K562 (cell line): ENCODE measurements at regions not wholly inside any gene's neighbourhood (a gene's known extent, or its start where the extent isn't known, plus 50 kb on each side); places are given as distances from the start of the nearest gene placed in this dataset.

Source experiments
- IRF2 ChIP-seq: sonication (generic); formaldehyde crosslinking; IDR thresholded peaks from 2 replicates; pipeline ENCODE4 v1.8.1; 2022; ENCODE audit warnings: mild to moderate bottlenecking, missing genetic modification reagents
- MAZ ChIP-seq, 2 experiments: fragments of 450-650 bp in 1 of 2; sonication (generic) in 1 of 2; formaldehyde crosslinking; IDR thresholded peaks in 1 of 2; conservative IDR thresholded peaks in 1 of 2; 2 replicates each; pipeline versions ENCODE4 v1.4.0 to v1.5.0; 2020; ENCODE audit warnings: mild to moderate bottlenecking in 1 of 2, missing genetic modification reagents in 1 of 2
- RBM25 ChIP-seq: fragments of 200-400 bp; formaldehyde crosslinking; IDR thresholded peaks from 2 replicates; pipeline ENCODE4 v1.6.1; 2018; ENCODE audit warnings: low read length, low read depth, moderate library complexity; ENCODE audit not compliant: severe bottlenecking
- TOE1 ChIP-seq, 2 experiments: fragments of 450-650 bp in 1 of 2; sonication (generic) in 1 of 2; formaldehyde crosslinking in 1 of 2; IDR thresholded peaks; 2 replicates each; pipeline versions ENCODE4 v1.7.1 to v1.8.0; 2016 to 2022; ENCODE audit warnings: borderline replicate concordance in 2 of 2, mild to moderate bottlenecking in 2 of 2, antibody characterized with exemption in 1 of 2, inconsistent platforms in 1 of 2, low read depth in 1 of 2, missing genetic modification reagents in 1 of 2, moderate library complexity in 1 of 2
- ZNF23 ChIP-seq: fragments of 250-450 bp; sonication (Bioruptor Pico); IDR thresholded peaks from 2 replicates; pipeline ENCODE4 v1.4.0; 2020; ENCODE audit warnings: mild to moderate bottlenecking
- ZNF324 ChIP-seq: fragments of 250-450 bp; sonication (Bioruptor Pico); IDR thresholded peaks from 2 replicates; pipeline ENCODE4 v1.4.0; 2020; ENCODE audit warnings: mild to moderate bottlenecking
- TF ChIP-seq, protein P1 (sequence below): fragments of 450-650 bp; formaldehyde crosslinking; IDR thresholded peaks from 2 replicates; pipeline ENCODE4 v1.4.0; 2020; ENCODE audit warnings: mild to moderate bottlenecking, moderate library complexity
- TF ChIP-seq, protein P2 (sequence below): fragments of 450-650 bp; IDR thresholded peaks from 2 replicates; pipeline ENCODE4 v1.6.1; 2016; ENCODE audit warnings: borderline replicate concordance
- TF ChIP-seq, protein P3 (sequence below): sonication (generic); formaldehyde crosslinking; IDR thresholded peaks from 2 replicates; pipeline ENCODE4 v1.4.0; 2020; ENCODE audit warnings: mild to moderate bottlenecking, missing genetic modification reagents
- TF ChIP-seq, protein P4 (sequence below), 2 experiments: fragments of 200-800 bp in 1 of 2; sonication (Bioruptor generic) in 1 of 2; sonication (generic) in 1 of 2; formaldehyde crosslinking in 1 of 2; IDR thresholded peaks in 1 of 2; conservative IDR thresholded peaks in 1 of 2; 2 replicates each; pipeline versions ENCODE4 v1.5.0 to v1.6.1; 2016 to 2020; ENCODE audit warnings: missing compliant biosample characterization in 1 of 2, missing genetic modification characterization in 1 of 2, missing genetic modification reagents in 1 of 2

DNA sequence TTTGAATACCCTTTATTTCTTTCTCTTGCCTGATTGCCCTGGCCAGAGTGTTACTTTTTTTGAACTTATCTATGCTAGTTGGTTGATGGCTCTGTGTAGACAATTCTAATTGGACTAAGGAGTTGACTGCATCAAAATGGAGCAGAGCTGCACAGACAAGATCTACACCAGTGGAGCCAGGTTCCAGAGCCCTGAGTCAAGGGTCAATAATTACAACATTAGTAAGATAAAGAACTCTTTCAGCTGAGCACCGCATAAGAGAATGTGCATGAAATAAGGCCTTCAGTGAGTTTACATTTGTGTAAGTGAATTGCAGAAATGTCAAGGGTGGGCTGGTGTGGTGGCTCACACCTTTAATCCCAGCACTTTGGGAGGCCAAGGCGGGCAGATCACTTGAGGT lies 599.7 kb upstream of the TENM3 start (continued):
- TF ChIP-seq, protein P1, sequence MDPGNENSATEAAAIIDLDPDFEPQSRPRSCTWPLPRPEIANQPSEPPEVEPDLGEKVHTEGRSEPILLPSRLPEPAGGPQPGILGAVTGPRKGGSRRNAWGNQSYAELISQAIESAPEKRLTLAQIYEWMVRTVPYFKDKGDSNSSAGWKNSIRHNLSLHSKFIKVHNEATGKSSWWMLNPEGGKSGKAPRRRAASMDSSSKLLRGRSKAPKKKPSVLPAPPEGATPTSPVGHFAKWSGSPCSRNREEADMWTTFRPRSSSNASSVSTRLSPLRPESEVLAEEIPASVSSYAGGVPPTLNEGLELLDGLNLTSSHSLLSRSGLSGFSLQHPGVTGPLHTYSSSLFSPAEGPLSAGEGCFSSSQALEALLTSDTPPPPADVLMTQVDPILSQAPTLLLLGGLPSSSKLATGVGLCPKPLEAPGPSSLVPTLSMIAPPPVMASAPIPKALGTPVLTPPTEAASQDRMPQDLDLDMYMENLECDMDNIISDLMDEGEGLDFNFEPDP (CRISPR knock-in tag), result no peak
- TF ChIP-seq ZNF23 (no peak), TOE1 (IDR thresholded peaks at IDR 0.05; ENCODE audit: borderline replicate concordance) (no peak), TOE1 (CRISPR knock-in tag; IDR thresholded peaks at IDR 0.05; ENCODE audit: borderline replicate concordance, low read depth) (no peak), MAZ (CRISPR knock-in tag; conservative IDR thresholded peaks at IDR 0.05 in 1 of 2, IDR thresholded peaks at IDR 0.05 in 1 of 2) (no peak), ZNF324 (CRISPR knock-in tag) (no peak), RBM25 (no peak), IRF2 (no peak)
- TF ChIP-seq, protein P2, sequence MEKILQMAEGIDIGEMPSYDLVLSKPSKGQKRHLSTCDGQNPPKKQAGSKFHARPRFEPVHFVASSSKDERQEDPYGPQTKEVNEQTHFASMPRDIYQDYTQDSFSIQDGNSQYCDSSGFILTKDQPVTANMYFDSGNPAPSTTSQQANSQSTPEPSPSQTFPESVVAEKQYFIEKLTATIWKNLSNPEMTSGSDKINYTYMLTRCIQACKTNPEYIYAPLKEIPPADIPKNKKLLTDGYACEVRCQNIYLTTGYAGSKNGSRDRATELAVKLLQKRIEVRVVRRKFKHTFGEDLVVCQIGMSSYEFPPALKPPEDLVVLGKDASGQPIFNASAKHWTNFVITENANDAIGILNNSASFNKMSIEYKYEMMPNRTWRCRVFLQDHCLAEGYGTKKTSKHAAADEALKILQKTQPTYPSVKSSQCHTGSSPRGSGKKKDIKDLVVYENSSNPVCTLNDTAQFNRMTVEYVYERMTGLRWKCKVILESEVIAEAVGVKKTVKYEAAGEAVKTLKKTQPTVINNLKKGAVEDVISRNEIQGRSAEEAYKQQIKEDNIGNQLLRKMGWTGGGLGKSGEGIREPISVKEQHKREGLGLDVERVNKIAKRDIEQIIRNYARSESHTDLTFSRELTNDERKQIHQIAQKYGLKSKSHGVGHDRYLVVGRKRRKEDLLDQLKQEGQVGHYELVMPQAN, result no peak
- TF ChIP-seq, protein P3, sequence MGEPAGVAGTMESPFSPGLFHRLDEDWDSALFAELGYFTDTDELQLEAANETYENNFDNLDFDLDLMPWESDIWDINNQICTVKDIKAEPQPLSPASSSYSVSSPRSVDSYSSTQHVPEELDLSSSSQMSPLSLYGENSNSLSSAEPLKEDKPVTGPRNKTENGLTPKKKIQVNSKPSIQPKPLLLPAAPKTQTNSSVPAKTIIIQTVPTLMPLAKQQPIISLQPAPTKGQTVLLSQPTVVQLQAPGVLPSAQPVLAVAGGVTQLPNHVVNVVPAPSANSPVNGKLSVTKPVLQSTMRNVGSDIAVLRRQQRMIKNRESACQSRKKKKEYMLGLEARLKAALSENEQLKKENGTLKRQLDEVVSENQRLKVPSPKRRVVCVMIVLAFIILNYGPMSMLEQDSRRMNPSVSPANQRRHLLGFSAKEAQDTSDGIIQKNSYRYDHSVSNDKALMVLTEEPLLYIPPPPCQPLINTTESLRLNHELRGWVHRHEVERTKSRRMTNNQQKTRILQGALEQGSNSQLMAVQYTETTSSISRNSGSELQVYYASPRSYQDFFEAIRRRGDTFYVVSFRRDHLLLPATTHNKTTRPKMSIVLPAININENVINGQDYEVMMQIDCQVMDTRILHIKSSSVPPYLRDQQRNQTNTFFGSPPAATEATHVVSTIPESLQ (CRISPR knock-in tag), result no peak
- TF ChIP-seq, protein P4, sequence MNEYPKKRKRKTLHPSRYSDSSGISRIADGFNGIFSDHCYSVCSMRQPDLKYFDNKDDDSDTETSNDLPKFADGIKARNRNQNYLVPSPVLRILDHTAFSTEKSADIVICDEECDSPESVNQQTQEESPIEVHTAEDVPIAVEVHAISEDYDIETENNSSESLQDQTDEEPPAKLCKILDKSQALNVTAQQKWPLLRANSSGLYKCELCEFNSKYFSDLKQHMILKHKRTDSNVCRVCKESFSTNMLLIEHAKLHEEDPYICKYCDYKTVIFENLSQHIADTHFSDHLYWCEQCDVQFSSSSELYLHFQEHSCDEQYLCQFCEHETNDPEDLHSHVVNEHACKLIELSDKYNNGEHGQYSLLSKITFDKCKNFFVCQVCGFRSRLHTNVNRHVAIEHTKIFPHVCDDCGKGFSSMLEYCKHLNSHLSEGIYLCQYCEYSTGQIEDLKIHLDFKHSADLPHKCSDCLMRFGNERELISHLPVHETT (CRISPR knock-in tag; conservative IDR thresholded peaks at IDR 0.05 in 1 of 2, IDR thresholded peaks at IDR 0.05 in 1 of 2), result no peak
